ENCODE measurements at regions not wholly inside any gene's neighbourhood (a gene's known extent, or its start where the extent isn't known, plus 50 kb on each side); places are given as distances from the start of the nearest gene placed in this dataset.

DNA sequence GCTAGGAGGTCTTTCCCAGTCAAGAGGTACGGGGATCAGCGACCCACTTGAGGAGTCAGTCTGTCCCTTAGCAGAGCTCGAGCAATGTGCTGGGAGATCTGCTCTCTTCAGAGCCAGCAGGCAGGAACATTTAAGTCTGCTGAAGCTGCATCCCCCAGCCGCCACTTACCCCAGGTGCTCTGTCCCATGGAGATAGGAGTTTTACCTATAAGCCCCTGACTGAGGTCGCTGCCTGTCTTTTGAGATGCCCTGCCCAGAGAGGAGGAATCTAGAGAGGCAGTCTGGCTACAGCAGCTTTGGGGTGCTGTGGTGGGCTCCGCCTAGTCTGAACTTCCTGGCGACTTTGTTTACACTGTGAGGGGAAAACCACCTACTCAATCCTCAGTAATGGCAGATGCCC is 874.9 kb upstream of the FLRT2 start:
- no peak for DNase-seq (ENCODE audit: low read depth)

DNA sequence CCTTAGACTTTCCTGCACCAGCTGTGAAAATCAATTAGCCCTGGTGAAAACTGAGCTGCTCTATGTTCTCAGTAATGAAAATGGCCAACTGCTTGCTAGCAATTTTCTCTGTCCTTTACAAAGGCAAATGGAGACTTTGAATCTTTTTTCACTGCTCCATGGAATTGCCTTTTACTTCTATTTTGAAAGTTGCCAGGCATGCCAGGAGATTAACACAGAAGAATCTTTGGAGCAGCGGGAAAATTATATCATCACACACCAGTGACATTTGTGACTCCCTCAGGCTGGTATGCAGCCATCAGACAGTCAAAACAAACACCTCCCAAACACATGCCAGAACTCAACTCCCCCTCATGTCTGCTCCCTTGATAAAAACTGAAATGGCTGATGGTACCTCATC is 872.0 kb upstream of the FLRT2 start:
- DNase-seq (ENCODE audit: low read depth), result no peak

DNA sequence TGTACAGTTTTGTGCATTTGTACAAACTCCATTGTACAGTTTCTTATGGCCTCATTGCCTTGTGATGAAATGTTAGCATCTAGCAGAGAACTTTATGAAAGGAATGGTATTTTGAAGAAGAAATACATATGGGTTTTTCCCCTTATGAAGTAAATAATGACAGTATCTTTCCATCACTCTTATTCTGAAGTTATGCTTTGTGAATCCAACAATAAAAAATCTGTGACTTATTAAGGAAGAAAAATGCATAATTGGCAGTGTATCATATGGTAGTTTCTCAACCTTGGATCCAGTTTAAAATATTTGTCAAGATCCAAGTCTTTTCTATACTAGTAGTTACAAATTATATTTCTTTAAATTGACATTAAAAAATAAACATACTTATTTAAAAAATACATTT is 859.1 kb upstream of the FLRT2 start:
- no peak for DNase-seq (ENCODE audit: low read depth)

GRCh38 chr14:84671776-84672175 is 858.2 kb upstream of the FLRT2 start:
- DNase-seq (ENCODE audit: low read depth), result no peak

- no peak for DNase-seq (ENCODE audit: low read depth)
Measured at GRCh38 chr14:84674636-84675035, 855.3 kb upstream of the FLRT2 start.

DNA sequence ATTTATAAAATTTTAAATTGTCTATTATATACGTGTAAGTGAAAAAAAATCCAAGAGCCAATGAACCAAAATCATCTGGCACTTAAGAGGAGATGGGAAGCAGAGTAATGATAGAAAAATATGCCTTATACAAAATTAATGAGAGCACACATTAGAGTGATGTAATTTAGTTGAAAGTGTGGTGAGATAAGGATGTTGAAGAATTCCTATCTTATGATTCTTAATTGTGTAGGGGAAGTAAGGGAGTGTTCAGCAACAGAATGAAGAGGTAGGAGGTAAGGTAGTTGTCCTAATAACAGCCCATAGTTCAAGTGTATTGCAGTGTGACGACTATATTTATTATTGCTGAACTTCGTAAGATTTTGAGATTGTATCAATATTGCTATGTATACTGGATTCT is 843.4 kb upstream of the FLRT2 start:
- DNase-seq (ENCODE audit: low read depth), result no peak

DNA sequence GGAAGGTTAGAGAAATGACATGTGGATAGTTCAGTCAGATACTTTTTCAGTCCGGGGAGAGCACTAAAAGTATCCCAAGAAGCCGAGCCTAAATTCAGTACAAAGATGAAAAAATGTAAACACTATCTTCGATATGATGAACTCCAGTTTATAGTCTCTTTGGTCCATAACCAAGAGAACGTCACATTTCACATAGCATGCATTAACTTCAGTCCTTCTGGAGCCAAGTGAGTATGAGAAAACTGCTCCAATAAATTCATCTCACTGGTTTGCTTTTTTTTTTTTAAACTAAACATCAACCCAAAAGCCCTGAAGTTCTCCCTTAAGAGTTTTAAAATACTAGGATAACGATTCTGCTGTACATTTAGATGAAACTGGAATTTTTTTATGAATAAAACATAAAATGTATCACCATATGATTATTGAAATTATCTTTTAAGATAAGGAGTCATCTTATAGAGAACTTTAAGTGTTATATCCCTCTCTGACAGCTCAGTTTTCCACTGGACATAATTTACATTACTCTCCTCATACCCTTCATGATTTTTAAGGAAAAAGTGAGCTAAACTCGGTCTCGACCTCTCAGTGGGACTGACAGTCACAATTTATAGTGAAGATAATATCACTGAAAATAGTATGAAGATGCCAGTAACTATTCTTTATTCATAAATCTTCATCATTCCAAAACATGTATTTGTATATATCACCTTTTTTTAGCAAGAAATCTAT is 841.5 kb upstream of the FLRT2 start:
- DNase-seq (ENCODE audit: low read depth), result no peak

DNA sequence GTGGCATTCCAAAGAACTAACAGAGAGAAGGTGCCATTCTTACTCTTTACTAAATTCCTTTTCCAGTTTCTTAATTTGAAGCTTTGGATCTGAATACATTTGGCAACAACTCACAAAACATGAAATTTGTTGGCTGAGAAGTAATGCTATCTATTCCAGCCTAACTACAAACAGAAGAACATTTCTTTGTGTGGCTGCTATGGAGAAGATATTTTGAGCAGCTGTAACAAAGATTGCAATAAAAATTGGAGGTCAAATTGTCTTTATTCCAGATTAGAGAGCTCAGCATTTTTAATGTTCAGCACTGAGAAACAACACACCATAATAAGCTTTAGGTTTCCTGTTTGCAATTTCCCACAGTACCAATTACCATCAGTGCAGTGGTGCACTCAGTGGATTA is 835.8 kb upstream of the FLRT2 start:
- no peak for DNase-seq (ENCODE audit: low read depth)

DNA sequence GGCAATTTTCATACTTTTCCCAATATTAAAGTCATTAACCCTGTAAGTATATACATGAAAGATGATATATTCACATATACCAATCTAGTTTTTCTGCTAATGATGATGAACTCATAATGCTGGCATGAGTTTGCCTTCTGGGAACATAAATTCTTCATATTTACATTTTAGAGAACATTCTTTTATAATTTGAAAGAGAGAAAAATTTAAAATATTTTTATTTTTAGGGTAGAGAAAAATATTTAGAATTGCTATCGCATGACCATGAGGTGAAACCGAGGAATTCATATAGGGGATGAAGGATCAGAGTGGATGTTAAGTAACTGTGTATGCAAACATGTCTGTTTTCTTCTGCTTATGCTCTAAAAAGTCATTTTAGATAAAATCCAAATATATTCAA is 825.3 kb upstream of the FLRT2 start:
- DNase-seq (ENCODE audit: low read depth), result no peak

- DNase-seq (ENCODE audit: low read depth), result no peak
Measured at GRCh38 chr14:84707830-84708229, 822.1 kb upstream of the FLRT2 start.

DNA sequence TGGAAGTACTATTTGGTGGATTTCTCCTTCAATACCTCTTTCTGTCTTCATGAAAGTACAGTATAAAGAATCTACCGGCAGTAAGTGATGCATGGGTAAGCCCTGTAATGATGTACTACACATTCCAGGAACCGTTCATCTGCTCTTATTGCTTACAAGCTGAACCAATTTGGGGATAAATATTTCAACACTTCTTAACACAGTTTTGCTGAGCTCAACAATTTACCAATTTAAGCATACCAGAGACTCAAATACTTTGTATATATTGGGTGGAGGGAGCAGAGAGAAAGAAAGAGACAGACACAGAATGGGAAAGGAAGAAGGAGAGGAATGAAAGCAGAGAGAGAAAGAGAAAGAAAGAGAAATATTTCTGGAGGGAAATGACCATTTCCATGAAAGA is 821.1 kb upstream of the FLRT2 start:
- DNase-seq (ENCODE audit: low read depth), result no peak

DNA sequence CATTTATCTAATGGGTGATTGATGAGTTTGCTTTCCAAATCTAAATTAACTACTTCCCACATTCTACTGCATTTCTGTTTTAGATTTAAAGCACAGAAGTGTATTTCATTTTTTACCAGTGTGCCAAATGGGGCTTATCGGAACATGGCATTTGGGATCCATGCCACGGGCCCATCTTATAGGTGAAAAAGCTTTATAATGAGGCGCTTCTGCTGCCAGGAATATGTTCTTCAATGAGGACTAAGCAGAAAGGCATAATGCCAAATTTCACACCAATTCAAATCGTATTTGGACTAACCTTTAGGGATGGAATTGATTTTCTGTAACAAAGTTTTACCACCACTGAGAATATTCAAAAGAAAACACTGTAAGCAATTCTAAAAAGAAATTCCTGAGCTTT is 803.5 kb upstream of the FLRT2 start:
- no peak for DNase-seq (ENCODE audit: low read depth)

- DNase-seq (ENCODE audit: low read depth), result no peak
Measured at GRCh38 chr14:84749191-84749955, 780.6 kb upstream of the FLRT2 start.

DNA sequence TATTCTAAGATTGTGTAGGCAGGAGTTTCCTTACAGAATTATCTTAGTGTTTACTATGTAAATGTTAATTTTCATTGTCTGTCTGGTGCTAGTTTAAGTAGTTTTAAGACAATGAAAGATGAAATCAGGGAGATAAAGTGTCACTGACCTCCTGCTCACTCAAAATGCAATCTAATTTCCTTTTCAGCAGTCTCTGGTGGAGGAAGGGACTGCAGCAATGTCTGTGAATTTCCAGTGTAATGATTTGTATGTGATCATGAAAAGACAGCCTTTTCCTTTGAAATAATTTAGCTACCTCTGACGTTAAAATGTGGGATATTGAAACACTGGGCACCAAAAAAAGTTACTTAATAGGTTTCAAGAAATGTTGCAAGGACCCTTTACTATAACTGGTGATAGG is 779.7 kb upstream of the FLRT2 start:
- no peak for DNase-seq (ENCODE audit: low read depth)

- DNase-seq (ENCODE audit: low read depth), result no peak
Measured at GRCh38 chr14:84750763-84751554, 779.0 kb upstream of the FLRT2 start.

- DNase-seq (ENCODE audit: low read depth), result no peak
Measured at GRCh38 chr14:84751745-84752144, 778.2 kb upstream of the FLRT2 start.

DNA sequence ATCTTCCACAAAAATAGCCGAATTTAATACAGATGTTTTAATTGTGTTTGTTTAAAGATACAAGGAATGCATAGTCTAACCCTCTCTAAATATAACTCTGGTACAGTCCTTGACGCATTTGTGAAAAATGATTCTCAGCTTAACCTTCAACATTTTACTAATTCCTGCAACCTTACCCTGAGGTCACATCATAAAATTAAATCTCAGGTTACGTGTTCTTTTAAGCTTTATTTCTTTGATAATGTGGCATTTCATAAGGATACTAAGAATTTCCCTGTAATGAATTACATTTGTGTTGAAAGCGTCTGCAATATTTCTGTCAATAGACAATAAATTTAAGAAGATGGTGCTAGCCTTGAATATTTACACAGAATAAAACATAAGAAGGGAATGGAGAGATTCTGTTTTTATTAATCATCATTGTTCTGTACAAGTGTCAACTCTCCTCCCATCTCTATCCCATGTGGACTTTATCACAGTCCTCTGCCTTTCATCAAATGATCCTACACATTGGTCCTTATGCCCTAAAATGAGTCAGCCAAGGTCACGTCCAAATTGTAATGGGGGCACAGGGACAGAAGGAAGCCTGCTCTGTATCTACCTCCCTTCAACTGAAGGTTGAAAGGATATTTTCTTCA is 769.3 kb upstream of the FLRT2 start:
- DNase-seq (ENCODE audit: low read depth), result peak; percentile 53

GRCh38 chr14:84767434-84767833 is 762.5 kb upstream of the FLRT2 start:
- no peak for DNase-seq (ENCODE audit: low read depth)

DNA sequence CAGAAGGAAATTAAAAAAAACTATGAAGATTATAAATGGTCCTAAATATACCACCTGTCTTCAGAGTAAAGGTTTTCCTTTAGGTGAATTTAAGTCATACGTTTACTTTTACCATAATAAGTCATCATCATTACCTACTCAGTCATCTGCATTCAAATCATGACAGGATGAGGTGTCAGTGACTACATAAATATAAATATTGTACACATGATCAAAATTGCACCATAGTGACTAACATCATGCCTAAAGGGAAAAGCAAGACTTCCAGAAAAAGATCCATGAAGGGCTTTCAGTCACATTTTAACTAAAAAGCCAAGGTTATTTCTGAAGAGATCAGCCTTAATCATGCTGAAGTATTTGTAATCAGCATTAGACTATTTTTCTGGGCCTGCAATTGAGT is 759.9 kb upstream of the FLRT2 start:
- DNase-seq (ENCODE audit: low read depth), result no peak

GRCh38 chr14:84777356-84777755 is 752.6 kb upstream of the FLRT2 start:
- no peak for DNase-seq (ENCODE audit: low read depth)

GRCh38 chr14:84782902-84783301 is 747.0 kb upstream of the FLRT2 start:
- no peak for DNase-seq (ENCODE audit: low read depth)

DNA sequence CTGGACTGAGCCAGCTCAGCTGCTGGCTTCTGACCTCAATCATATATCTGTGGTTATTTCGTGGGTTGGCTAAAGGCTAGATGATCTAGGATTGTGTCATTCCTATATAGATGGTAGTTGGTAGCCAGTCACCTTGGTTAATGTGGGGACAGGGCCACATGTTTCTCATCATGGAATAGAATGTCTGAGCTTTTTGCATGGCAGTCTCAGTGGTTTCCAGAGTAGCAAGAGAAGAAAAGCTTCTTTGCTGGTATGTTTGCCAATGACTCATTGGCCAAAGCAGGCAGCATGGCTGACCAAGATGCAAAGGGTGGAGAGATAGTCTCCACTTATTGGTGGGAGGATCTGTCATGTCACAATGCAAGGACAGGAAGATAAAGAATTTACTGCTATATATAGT is 746.4 kb upstream of the FLRT2 start:
- DNase-seq (ENCODE audit: low read depth), result no peak

GRCh38 chr14:84785996-84786395 is 743.9 kb upstream of the FLRT2 start:
- DNase-seq (ENCODE audit: low read depth), result no peak

Measured in GM04503 (cell line).